GM10266 (cell line): ENCODE measurements at regions not wholly inside any gene's neighbourhood (a gene's known extent, or its start where the extent isn't known, plus 50 kb on each side); places are given as distances from the start of the nearest gene placed in this dataset.

Experiments
- DNase-seq: peaks from one replicate; pipeline ENCODE4 v3.0.0; 2012; ENCODE audit errors: extremely low spot score
- CTCF ChIP-seq: IDR thresholded peaks from 2 replicates; pipeline ENCODE4 v1.5.1; 2012; ENCODE audit warnings: mild to moderate bottlenecking, low read depth; ENCODE audit not compliant: control insufficient read depth, insufficient read depth; ENCODE audit errors: missing control alignments

- no peak for TF ChIP-seq CTCF
- DNase-seq: peak; percentile 57
Measured at GRCh38 chr20:50285376-50286173, 94.9 kb downstream of the CEBPB start.

GRCh38 chr20:50286174-50286511 lies 95.5 kb downstream of the CEBPB start:
- no peak for DNase-seq
- TF ChIP-seq CTCF: no peak

GRCh38 chr20:50286609-50287008 lies 96.0 kb downstream of the CEBPB start:
- no peak for TF ChIP-seq CTCF
- DNase-seq: peak; percentile 65

GRCh38 chr20:50287512-50287911 lies 96.9 kb downstream of the CEBPB start:
- DNase-seq: no peak
- no peak for TF ChIP-seq CTCF

GRCh38 chr20:50288128-50288623 lies 97.5 kb downstream of the CEBPB start:
- no peak for TF ChIP-seq CTCF
- no peak for DNase-seq

- TF ChIP-seq CTCF: no peak
- no peak for DNase-seq
Measured at GRCh38 chr20:50289581-50289980, 99.0 kb downstream of the CEBPB start.

- no peak for DNase-seq
- TF ChIP-seq CTCF: no peak
Measured at GRCh38 chr20:50290112-50290511, 99.5 kb downstream of the CEBPB start.
